ENCODE measurements at regions not wholly inside any gene's neighbourhood (a gene's known extent, or its start where the extent isn't known, plus 50 kb on each side); places are given as distances from the start of the nearest gene placed in this dataset.
"Not testable (repeated sequence)": the region's sequence is repeated elsewhere in the genome, so short reads cannot be mapped to it uniquely, and the experiment has no call there.

- DNase-seq (ENCODE audit: low read depth): no peak
These were observed 88.7 kb upstream of the XPO1 start for GRCh38 chr2:61626827-61627226.

DNA sequence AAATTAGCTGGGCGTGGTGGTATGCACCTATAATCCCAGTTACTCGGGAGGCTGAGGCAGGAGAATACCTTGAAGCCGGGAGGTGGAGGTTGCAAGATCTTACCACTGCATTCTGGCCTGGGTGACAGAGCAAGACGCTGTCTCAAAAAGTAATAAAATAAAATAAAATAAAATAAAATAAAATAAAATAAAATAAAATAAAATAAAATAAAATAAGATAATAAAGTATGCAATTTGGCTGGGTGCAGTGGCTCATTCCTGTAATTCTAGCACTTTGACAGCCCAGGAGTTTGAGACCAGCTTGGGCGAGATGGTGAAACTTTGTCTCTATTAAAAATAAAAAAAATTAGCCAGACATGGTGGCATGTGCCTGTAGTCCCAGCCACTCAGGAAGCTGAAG, 85.6 kb upstream of the XPO1 start:
- no peak for DNase-seq (ENCODE audit: low read depth)

DNA sequence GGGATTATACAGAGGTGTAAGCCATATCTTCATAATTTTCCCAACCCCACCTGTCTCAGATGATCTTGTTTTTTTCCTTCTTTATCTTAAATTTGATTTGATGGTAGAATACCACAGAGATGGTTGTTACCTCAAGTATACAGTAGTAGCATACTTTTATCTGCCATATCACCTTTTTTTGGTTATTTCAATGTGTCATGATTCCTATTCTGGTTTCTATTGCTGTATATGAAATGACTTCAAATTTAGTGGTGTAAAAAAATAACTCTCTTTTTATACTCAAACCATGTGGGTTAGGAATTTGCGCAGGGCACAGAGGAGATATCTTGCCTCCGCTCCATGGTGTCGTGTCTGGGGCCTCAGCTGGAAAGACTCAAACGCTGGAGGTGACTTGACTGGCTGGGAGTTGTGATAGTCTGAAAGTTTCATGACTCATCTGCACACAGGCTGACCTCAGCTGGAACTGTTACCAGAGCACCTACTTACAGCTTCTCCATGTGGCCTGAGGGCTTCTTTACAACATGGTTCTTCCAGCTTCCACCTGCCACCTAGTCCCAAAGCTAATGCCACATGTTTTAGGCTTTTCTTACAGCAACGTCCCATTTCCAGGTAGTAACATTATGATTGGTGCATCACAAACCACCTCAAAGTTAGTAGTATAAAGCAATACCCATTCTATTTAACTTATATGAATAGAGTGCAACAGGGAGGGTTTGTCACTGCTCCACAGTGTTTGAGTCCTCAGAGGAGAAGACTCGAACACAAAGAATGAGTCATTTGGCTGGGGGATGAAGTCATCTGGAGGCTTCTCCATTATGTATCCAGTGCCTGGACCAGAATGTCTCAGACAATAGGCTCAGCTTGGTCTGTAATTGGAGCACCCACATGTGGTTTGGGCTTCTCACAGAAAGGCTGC, 82.3 kb upstream of the XPO1 start:
- peak; percentile 95 for DNase-seq (ENCODE audit: low read depth)

DNA sequence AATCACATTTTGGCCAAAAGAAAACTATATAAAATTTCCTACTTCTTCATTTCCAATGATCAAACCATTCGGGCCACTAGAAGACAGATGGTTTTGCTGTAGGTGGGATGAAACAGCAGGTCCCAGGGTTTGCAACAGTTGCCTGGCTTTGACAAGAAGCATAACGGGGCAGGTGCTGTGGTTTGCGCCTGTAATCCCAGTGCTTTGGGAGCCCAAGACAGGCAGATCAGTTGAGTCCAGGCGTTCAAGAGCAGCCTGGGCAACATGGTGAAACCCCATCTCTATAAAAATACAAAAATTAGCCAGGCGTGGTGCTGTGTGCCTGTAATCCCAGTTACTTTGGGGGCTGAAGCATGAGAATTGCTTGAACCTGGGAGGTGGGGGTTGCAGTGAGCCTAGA, 81.4 kb upstream of the XPO1 start:
- no peak for DNase-seq (ENCODE audit: low read depth)

DNA sequence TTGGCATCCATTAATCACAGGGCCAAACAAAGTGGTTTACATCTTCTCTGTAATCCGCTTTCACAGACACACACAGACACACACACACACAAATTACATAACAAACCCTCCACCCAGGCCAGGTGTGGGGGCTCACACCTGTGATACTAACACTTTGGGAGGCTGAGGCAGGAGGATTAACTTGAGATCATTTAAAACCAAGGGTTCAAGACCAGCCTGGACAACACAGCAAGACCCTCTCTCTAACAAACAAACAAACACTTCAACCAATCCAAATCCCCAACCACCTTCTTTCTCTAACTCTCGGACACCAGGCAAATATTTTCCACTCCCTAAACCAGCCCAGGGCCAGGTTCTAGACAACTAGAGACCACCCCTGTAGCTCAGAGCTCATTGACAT, 79.5 kb upstream of the XPO1 start:
- DNase-seq (ENCODE audit: low read depth): no peak

GRCh38 chr2:61605245-61605644, 67.1 kb upstream of the XPO1 start:
- no peak for DNase-seq (ENCODE audit: low read depth)

GRCh38 chr2:61604433-61604832, 66.3 kb upstream of the XPO1 start:
- no peak for DNase-seq (ENCODE audit: low read depth)

DNA sequence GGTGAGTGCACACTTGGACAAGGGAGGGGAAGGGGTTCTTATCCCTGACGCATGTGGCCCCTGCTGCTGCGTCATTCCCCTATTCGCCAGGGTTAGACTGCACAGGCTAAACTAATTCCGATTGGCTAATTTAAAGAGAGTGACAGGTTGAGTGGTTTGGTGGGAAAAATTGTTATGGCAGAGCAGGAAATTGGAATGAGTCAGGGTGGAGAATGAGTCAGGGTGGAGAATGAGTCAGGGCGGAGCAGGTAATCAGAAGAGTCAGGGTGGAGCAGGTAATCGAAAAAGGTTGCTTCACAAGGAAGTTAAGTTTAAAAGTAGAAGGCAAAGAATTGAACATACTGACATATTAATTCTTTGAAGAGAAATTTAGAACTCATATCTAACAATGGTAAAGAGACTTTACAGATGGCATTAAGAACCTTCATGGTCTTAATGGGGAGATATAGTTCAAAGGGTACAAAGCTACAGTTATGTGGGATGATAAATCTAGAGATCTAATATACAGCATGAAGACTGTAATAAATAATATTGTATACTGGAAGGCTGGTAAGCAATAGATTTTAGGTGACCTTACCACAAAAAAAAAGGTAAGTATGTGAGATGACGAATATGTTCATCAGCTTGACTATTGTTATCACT, 60.5 kb upstream of the XPO1 start:
- peak; percentile 47 for DNase-seq (ENCODE audit: low read depth)

- no peak for DNase-seq (ENCODE audit: low read depth)
These were observed 59.4 kb upstream of the XPO1 start for GRCh38 chr2:61597300-61598289.

- not testable (repeated sequence) for DNase-seq (ENCODE audit: low read depth)
These were observed 56.0 kb upstream of the XPO1 start for GRCh38 chr2:61594201-61594600.

DNA sequence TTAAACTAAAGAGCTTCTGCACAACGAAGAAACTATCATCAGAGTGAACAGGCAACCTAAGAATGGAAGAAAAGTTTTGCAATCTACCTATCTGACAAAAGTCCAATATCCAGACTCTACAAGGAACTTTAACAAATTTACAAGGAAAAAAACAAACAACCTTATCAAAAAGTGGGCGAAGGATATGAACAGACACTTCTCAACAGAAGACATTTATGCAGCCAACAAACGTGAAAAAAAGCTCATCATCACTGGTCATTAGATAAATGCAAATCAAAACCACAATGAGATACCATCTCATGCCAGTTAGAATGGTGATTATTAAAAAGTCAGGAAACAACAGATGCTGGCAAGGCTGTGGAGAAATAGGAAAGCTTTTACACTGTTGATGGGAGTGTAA, 55.5 kb upstream of the XPO1 start:
- not testable (repeated sequence) for DNase-seq (ENCODE audit: low read depth)

DNA sequence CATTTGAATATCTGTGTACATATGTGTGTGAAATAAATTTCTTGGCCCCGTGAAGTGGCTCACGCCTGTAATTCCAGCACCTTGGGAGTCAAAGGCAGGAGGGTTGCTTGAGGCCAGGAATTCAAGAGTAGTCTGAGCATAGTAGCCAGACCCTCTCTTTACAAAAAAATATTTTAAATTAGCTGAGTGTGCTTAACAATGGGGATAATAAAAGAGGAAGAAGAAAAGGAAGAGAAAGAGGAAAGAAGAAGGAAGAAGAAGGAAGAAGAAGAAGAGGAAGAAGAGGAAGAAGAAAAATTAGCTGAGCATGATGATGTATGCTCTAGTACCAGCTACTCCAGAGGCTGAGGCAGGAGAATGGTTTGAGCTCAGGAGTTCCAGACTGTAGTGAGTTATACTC, 52.1 kb upstream of the XPO1 start:
- DNase-seq (ENCODE audit: low read depth): no peak

DNA sequence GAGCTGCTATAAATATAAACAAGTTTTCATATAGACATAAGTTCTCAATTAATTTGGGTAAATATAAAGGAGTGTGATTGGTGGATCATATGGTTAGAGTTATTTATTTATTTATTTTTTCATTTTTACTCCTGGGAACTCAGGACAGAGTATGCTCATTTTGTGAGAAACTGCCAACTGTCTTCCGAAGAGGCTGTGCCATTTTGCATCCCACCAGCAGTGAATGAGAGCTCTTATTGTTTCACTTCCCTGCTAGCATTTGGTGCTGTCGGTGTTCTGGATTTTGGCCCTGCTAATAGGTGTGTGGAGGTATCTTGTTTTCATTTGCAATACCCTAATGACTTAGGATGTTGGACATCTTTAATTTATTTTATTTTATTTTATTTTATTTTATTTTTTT, 50.4 kb upstream of the XPO1 start:
- no peak for DNase-seq (ENCODE audit: low read depth)
